ENCODE measurements at regions not wholly inside any gene's neighbourhood (a gene's known extent, or its start where the extent isn't known, plus 50 kb on each side); places are given as distances from the start of the nearest gene placed in this dataset.
"Not testable (repeated sequence)": the region's sequence is repeated elsewhere in the genome, so short reads cannot be mapped to it uniquely, and the experiment has no call there.

- H2BK15ac ChIP-seq (ENCODE audit: low read depth, low read length); H3K79me1 ChIP-seq (ENCODE audit: low read depth in 1 of 2, low read length in 2 of 2); H3K4ac ChIP-seq (ENCODE audit: low read depth, low read length); H4K8ac ChIP-seq (ENCODE audit: low read depth in 2 of 2, low read length in 2 of 2); H3K18ac ChIP-seq (ENCODE audit: low read depth, low read length); H3K4me2 ChIP-seq (ENCODE audit: low read depth, low read length); H3K14ac ChIP-seq (replicated peaks; ENCODE audit: low read depth, low read length); H4K91ac ChIP-seq (ENCODE audit: insufficient read depth, low read depth, low read length); dilution Hi-C loops (cut with HindIII; ENCODE audit: low sequenced_read_pairs, unreplicated experiment); H2BK20ac ChIP-seq (ENCODE audit: low read depth, low read length); H3K23ac ChIP-seq (ENCODE audit: low read depth, low read length); H3K27me3 ChIP-seq (ENCODE audit: control insufficient read depth, insufficient read depth, low read length); H2BK120ac ChIP-seq (ENCODE audit: low read depth, low read length); H2AFZ ChIP-seq (replicated peaks; ENCODE audit: low read length, poor library complexity); ATAC-seq (ENCODE audit: low read depth); H3K36me3 ChIP-seq (ENCODE audit: control insufficient read depth, insufficient read depth, low read length); DNase-seq; H3K27ac ChIP-seq (ENCODE audit: insufficient read depth, low read length); H2AK9ac ChIP-seq (replicated peaks; ENCODE audit: low read depth, low read length, poor library complexity); intact Hi-C loops (cut with micrococcal nuclease); H3K9me3 ChIP-seq (ENCODE audit: control insufficient read depth, insufficient read depth, low read length); H3K9ac ChIP-seq (ENCODE audit: low read depth, low read length); H3K9me1 ChIP-seq (ENCODE audit: insufficient read depth, low read length); in situ Hi-C loops (cut with MboI; ENCODE audit: low sequenced_read_pairs); H4K5ac ChIP-seq (ENCODE audit: low read depth, low read length); H2AK5ac ChIP-seq (ENCODE audit: low read depth, low read length); H2BK5ac ChIP-seq (ENCODE audit: low read depth, low read length, poor library complexity, severe bottlenecking); H3K4me1 ChIP-seq (ENCODE audit: control insufficient read depth, insufficient read depth, low read length); H3K56ac ChIP-seq (ENCODE audit: extremely low read depth, insufficient read depth, low read length); CTCF ChIA-PET; H3K4me3 ChIP-seq (ENCODE audit: insufficient read depth, low read depth, low read length); H4K20me1 ChIP-seq (ENCODE audit: insufficient read depth, low read length); POLR2A ChIA-PET (ENCODE audit: unreplicated experiment); BruUV-seq (replicated peaks): not testable (repeated sequence)
- no CpG with 5 or more reads among the region's 5 CpGs for WGBS, 2 experiments (ENCODE audit: extremely low coverage in 2 of 2, insufficient read length in 1 of 2)
Observed at GRCh38 chr7:136092714-136093113, 115.6 kb upstream of the MTPN start.
